SK-N-SH treated with all-trans-retinoic acid at 6 μM for 48 hours (cell line): ENCODE measurements at regions not wholly inside any gene's neighbourhood (a gene's known extent, or its start where the extent isn't known, plus 50 kb on each side); places are given as distances from the start of the nearest gene placed in this dataset.

Experiments used
- ATAC-seq: fragments of 200-7000 bp; cut with Tn5 transposase; 3 replicates; pipeline ENCODE4 v1.9.1; 2020; ENCODE audit warnings: mild to moderate bottlenecking, moderate library complexity
- ARNTL ChIP-seq: fragments of 450-650 bp; formaldehyde crosslinking; IDR thresholded peaks from 2 replicates; pipeline ENCODE4 v1.5.0; 2020; ENCODE audit warnings: low read depth, mild to moderate bottlenecking, moderate library complexity, borderline replicate concordance
- BACH2 ChIP-seq: fragments of 250-450 bp; sonication (Bioruptor Pico); IDR thresholded peaks from 2 replicates; pipeline ENCODE4 v1.9.0; 2021; ENCODE audit warnings: mild to moderate bottlenecking, borderline replicate concordance
- CREB5 ChIP-seq: fragments of 250-450 bp; sonication (Bioruptor Pico); IDR thresholded peaks from 2 replicates; pipeline ENCODE4 v1.5.1; 2020; ENCODE audit warnings: low read depth, mild to moderate bottlenecking, moderate library complexity
- CSDC2 ChIP-seq: fragments of 250-450 bp; sonication (Bioruptor Pico); IDR thresholded peaks from 2 replicates; pipeline ENCODE4 v1.5.0; 2020; ENCODE audit warnings: mild to moderate bottlenecking, moderate library complexity
- ESRRG ChIP-seq: fragments of 250-450 bp; sonication (Bioruptor Pico); IDR thresholded peaks from 2 replicates; pipeline ENCODE4 v1.6.1; 2021; ENCODE audit warnings: mild to moderate bottlenecking
- GLIS3 ChIP-seq: fragments of 250-450 bp; sonication (Bioruptor Pico); IDR thresholded peaks from 2 replicates; pipeline ENCODE4 v1.5.0; 2020; ENCODE audit warnings: mild to moderate bottlenecking, moderate library complexity
- ISL1 ChIP-seq: fragments of 250-450 bp; sonication (Bioruptor Pico); IDR thresholded peaks from 2 replicates; pipeline ENCODE4 v2.1.2; 2022; ENCODE audit warnings: mild to moderate bottlenecking, moderate library complexity
- OSR1 ChIP-seq: fragments of 250-450 bp; sonication (Bioruptor Pico); IDR thresholded peaks from 2 replicates; pipeline ENCODE4 v1.8.0; 2022; ENCODE audit warnings: moderate library complexity, mild to moderate bottlenecking, inconsistent platforms
- PATZ1 ChIP-seq: fragments of 250-450 bp; sonication (Bioruptor Pico); IDR thresholded peaks from 2 replicates; pipeline ENCODE4 v1.8.0; 2020; ENCODE audit warnings: mild to moderate bottlenecking, moderate library complexity, borderline replicate concordance
- POU6F1 ChIP-seq: fragments of 250-450 bp; sonication (Bioruptor Pico); IDR thresholded peaks from 2 replicates; pipeline ENCODE4 v1.8.0; 2021; ENCODE audit warnings: low read depth, mild to moderate bottlenecking, moderate library complexity, borderline replicate concordance
- PPARA ChIP-seq: fragments of 250-450 bp; sonication (Bioruptor Pico); IDR thresholded peaks from 2 replicates; pipeline ENCODE4 v1.5.0; 2020; ENCODE audit warnings: mild to moderate bottlenecking, borderline replicate concordance
- RARB ChIP-seq: fragments of 250-450 bp; sonication (Bioruptor Pico); IDR thresholded peaks from 2 replicates; pipeline ENCODE4 v1.8.0; 2021; ENCODE audit warnings: mild to moderate bottlenecking, moderate library complexity
- TCF4 ChIP-seq: fragments of 250-450 bp; sonication (Bioruptor Pico); IDR thresholded peaks from 2 replicates; pipeline ENCODE4 v1.8.0; 2021; ENCODE audit warnings: mild to moderate bottlenecking, moderate library complexity, borderline replicate concordance
- TOX ChIP-seq: fragments of 250-450 bp; sonication (Bioruptor Pico); IDR thresholded peaks from 2 replicates; pipeline ENCODE4 v1.8.0; 2021; ENCODE audit warnings: mild to moderate bottlenecking, moderate library complexity, borderline replicate concordance
- TSHZ2 ChIP-seq: fragments of 250-450 bp; sonication (Bioruptor Pico); IDR thresholded peaks from 2 replicates; pipeline ENCODE4 v1.5.0; 2020; ENCODE audit warnings: mild to moderate bottlenecking, moderate library complexity
- ZC3H10 ChIP-seq: fragments of 250-450 bp; sonication (Bioruptor Pico); IDR thresholded peaks from 2 replicates; pipeline ENCODE4 v1.5.1; 2021; ENCODE audit warnings: mild to moderate bottlenecking, moderate library complexity
- ZFP30 ChIP-seq: fragments of 450-650 bp; formaldehyde crosslinking; IDR thresholded peaks from 2 replicates; pipeline ENCODE4 v1.5.0; 2022; ENCODE audit warnings: mild to moderate bottlenecking, moderate library complexity
- ZNF565 ChIP-seq: fragments of 450-650 bp; formaldehyde crosslinking; conservative IDR thresholded peaks from 2 replicates; pipeline ENCODE4 v1.5.0; 2020; ENCODE audit warnings: low read depth, mild to moderate bottlenecking, moderate library complexity
- ZNF70 ChIP-seq: fragments of 450-650 bp; formaldehyde crosslinking; IDR thresholded peaks from 2 replicates; pipeline ENCODE4 v1.5.0; 2020; ENCODE audit warnings: mild to moderate bottlenecking, moderate library complexity
- ZNF8 ChIP-seq: fragments of 450-650 bp; formaldehyde crosslinking; IDR thresholded peaks from 2 replicates; pipeline ENCODE4 v1.5.0; 2020; ENCODE audit warnings: mild to moderate bottlenecking, moderate library complexity
- TF ChIP-seq, protein P1 (sequence below): fragments of 250-450 bp; sonication (Bioruptor Pico); IDR thresholded peaks from 2 replicates; pipeline ENCODE4 v1.5.1; 2021; ENCODE audit warnings: mild to moderate bottlenecking, moderate library complexity

DNA sequence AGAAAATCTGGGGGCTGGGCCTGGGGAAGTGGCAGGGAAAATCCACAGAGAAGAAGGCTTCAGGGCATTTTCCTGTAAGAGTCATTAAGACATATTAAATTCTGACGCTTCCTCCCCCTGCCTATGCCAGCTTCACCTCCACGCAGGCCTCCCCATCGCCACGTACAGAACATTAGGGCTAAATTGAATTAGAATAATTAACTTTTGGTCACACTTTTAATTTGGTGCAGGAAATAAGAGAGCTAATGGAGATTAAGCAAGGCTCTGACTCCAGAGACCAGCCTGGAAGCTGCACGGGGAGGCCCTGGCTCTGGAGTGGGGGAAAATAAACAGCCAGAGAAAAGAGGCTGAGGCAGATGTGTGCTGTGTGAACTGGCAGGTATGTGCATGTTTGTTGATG is 148.0 kb downstream of the CCT6B start:
- ATAC-seq, result no peak
- TF ChIP-seq POU6F1 (CRISPR knock-in tag) (no peak), OSR1 (CRISPR knock-in tag) (no peak), ISL1 (CRISPR knock-in tag) (no peak), GLIS3 (CRISPR knock-in tag) (no peak)

GRCh38 chr17:34811561-34811960 is 149.7 kb downstream of the CCT6B start:
- ATAC-seq, result no peak

GRCh38 chr17:34800661-34801060 is 160.6 kb downstream of the CCT6B start:
- ATAC-seq, result no peak
- no peak for TF ChIP-seq ESRRG

More at GRCh38 chr17:34811561-34811960, 149.7 kb downstream of the CCT6B start:
- TF ChIP-seq CREB5 (no peak), ZC3H10 (CRISPR knock-in tag) (no peak), TOX (CRISPR knock-in tag) (no peak), PPARA (no peak), ZNF565 (CRISPR knock-in tag) (no peak)
- TF ChIP-seq, protein P1, sequence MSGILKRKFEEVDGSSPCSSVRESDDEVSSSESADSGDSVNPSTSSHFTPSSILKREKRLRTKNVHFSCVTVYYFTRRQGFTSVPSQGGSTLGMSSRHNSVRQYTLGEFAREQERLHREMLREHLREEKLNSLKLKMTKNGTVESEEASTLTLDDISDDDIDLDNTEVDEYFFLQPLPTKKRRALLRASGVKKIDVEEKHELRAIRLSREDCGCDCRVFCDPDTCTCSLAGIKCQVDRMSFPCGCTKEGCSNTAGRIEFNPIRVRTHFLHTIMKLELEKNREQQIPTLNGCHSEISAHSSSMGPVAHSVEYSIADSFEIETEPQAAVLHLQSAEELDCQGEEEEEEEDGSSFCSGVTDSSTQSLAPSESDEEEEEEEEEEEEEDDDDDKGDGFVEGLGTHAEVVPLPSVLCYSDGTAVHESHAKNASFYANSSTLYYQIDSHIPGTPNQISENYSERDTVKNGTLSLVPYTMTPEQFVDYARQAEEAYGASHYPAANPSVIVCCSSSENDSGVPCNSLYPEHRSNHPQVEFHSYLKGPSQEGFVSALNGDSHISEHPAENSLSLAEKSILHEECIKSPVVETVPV (CRISPR knock-in tag), result no peak
- TF ChIP-seq, all 23 proteins: peak for 0

GRCh38 chr17:34799751-34800150 is 161.5 kb downstream of the CCT6B start:
- TF ChIP-seq PATZ1 (CRISPR knock-in tag), result no peak
- no peak for TF ChIP-seq GLIS3 (CRISPR knock-in tag)
- TF ChIP-seq ZC3H10 (CRISPR knock-in tag), result no peak
- TF ChIP-seq CREB5, result no peak
- TF ChIP-seq ARNTL (CRISPR knock-in tag), result no peak
- TF ChIP-seq TCF4 (CRISPR knock-in tag), result no peak
- no peak for TF ChIP-seq OSR1 (CRISPR knock-in tag)
- no peak for TF ChIP-seq CSDC2 (CRISPR knock-in tag)
- no peak for TF ChIP-seq ISL1 (CRISPR knock-in tag)
- no peak for TF ChIP-seq TSHZ2
- ATAC-seq, result no peak

GRCh38 chr17:34798581-34798980 is 162.7 kb downstream of the CCT6B start:
- TF ChIP-seq ZNF70 (CRISPR knock-in tag), result no peak
- TF ChIP-seq CSDC2 (CRISPR knock-in tag), result no peak
- TF ChIP-seq GLIS3 (CRISPR knock-in tag), result no peak
- TF ChIP-seq ZNF8 (CRISPR knock-in tag), result no peak
- TF ChIP-seq ESRRG, result no peak
- no peak for TF ChIP-seq ZFP30 (CRISPR knock-in tag)
- TF ChIP-seq RARB (CRISPR knock-in tag), result no peak
- no peak for TF ChIP-seq PPARA
- no peak for TF ChIP-seq ISL1 (CRISPR knock-in tag)
- TF ChIP-seq BACH2 (CRISPR knock-in tag), result no peak
- no peak for TF ChIP-seq OSR1 (CRISPR knock-in tag)
- TF ChIP-seq TCF4 (CRISPR knock-in tag), result no peak
- ATAC-seq, result no peak
